SK-N-SH (cell line): ENCODE measurements at regions not wholly inside any gene's neighbourhood (a gene's known extent, or its start where the extent isn't known, plus 50 kb on each side); places are given as distances from the start of the nearest gene placed in this dataset.

Experiments used
- CTCF ChIA-PET: fragments of 300-600, 350-600 bp; formaldehyde crosslinking; extraction: SDS; loops from one replicate; lab custom pipeline; 2021; lab: Yijun Ruan, JAX
- POLR2A ChIA-PET: fragments of 350-600 bp; sonication (Branson Sonifier 250); formaldehyde crosslinking; extraction: SDS; loops from one replicate; lab custom pipeline; 2020; ENCODE audit warnings: antibody characterized with exemption, inconsistent platforms; lab: Yijun Ruan, JAX
- DNase-seq: peaks from one replicate; pipeline ENCODE4 v3.0.0; 2012
- H2AFZ ChIP-seq: fragments of 200-600 bp; sonication (generic); 2 replicates; pipeline ENCODE4 v1.8.1; 2016; ENCODE audit warnings: antibody characterized with exemption, mild to moderate bottlenecking, low read depth
- H3F3A ChIP-seq: fragments of 200-600 bp; sonication (generic); replicated peaks from 2 replicates; pipeline ENCODE3; 2016; ENCODE audit warnings: antibody characterized with exemption, mild to moderate bottlenecking; ENCODE audit not compliant: insufficient read depth
- H3K27ac ChIP-seq, 2 experiments: fragments of 200-500 bp in 1 of 2; fragments of 200-600 bp in 1 of 2; sonication (Bioruptor generic) in 1 of 2; sonication (generic), shearing (Covaris generic) in 1 of 2; 2 replicates each; pipeline versions ENCODE4 v1.5.1 to v1.6.1; 2014 to 2016; ENCODE audit warnings: low read depth in 2 of 2, inconsistent platforms in 1 of 2, low read length in 1 of 2, mild to moderate bottlenecking in 1 of 2, mixed read lengths in 1 of 2
- H3K27me3 ChIP-seq: fragments of 200-600 bp; sonication (generic), shearing (Covaris generic); 2 replicates; pipeline ENCODE4 v1.6.1; 2016; ENCODE audit warnings: mixed run types; ENCODE audit not compliant: insufficient read depth
- H3K36me3 ChIP-seq, 2 experiments: fragments of 200-500 bp in 1 of 2; fragments of 200-600 bp in 1 of 2; sonication (Bioruptor generic) in 1 of 2; sonication (generic) in 1 of 2; replicated peaks in 1 of 2; 2 replicates each; pipeline versions ENCODE3 to v1.5.1; 2014 to 2016; ENCODE audit warnings: low read length in 1 of 2, mild to moderate bottlenecking in 1 of 2; ENCODE audit not compliant: insufficient read depth in 2 of 2, control insufficient read depth in 1 of 2
- H3K4me1 ChIP-seq, 2 experiments: fragments of 200-500 bp in 1 of 2; fragments of 200-600 bp in 1 of 2; sonication (Bioruptor generic) in 1 of 2; sonication (generic), shearing (Covaris generic) in 1 of 2; 2 replicates each; pipeline versions ENCODE4 v1.5.1 to v1.6.1; 2014 to 2016; ENCODE audit warnings: low read depth in 1 of 2, low read length in 1 of 2, mixed run types in 1 of 2; ENCODE audit not compliant: insufficient read depth in 2 of 2, control insufficient read depth in 1 of 2
- H3K4me2 ChIP-seq: fragments of 200-600 bp; sonication (generic), shearing (Covaris generic); 2 replicates; pipeline ENCODE4 v1.6.1; 2017; ENCODE audit warnings: mixed run types
- H3K4me3 ChIP-seq, 2 experiments: fragments of 200-500 bp in 1 of 2; fragments of 200-600 bp in 1 of 2; sonication (Bioruptor generic) in 1 of 2; sonication (generic), shearing (Covaris generic) in 1 of 2; 2 replicates each; pipeline versions ENCODE4 v1.5.1 to v1.8.1; 2014 to 2016; ENCODE audit warnings: low read depth in 2 of 2, inconsistent platforms in 1 of 2, low read length in 1 of 2, mild to moderate bottlenecking in 1 of 2, mixed read lengths in 1 of 2, moderate library complexity in 1 of 2
- H3K79me2 ChIP-seq: fragments of 200-600 bp; sonication (generic); 2 replicates; pipeline ENCODE4 v1.8.1; 2017; ENCODE audit warnings: mild to moderate bottlenecking; ENCODE audit not compliant: insufficient read depth
- H3K9ac ChIP-seq: fragments of 200-600 bp; sonication (generic); 2 replicates; pipeline ENCODE4 v1.6.1; 2017; ENCODE audit warnings: mixed run types
- H3K9me2 ChIP-seq: fragments of 200-600 bp; sonication (generic); 2 replicates; pipeline ENCODE4 v1.6.1; 2017; ENCODE audit warnings: mixed run types
- H3K9me3 ChIP-seq: fragments of 200-600 bp; sonication (generic); 2 replicates; pipeline ENCODE4 v1.6.1; 2017; ENCODE audit warnings: mixed run types, mild to moderate bottlenecking, moderate library complexity
- H4K20me1 ChIP-seq: fragments of 200-600 bp; sonication (generic); 2 replicates; pipeline ENCODE4 v1.6.1; 2017; ENCODE audit warnings: mild to moderate bottlenecking, mixed run types; ENCODE audit not compliant: insufficient read depth
- CHD2 ChIP-seq: fragments of 150-350 bp; IDR thresholded peaks from 2 replicates; pipeline ENCODE4 v1.6.1; 2018; ENCODE audit warnings: low read length; ENCODE audit not compliant: partially characterized antibody
- ELF1 ChIP-seq: IDR thresholded peaks from 2 replicates; pipeline ENCODE4 v1.4.0; 2012
- EP300 ChIP-seq, 2 experiments: IDR thresholded peaks; 2 replicates each; pipeline versions ENCODE4 v1.4.0 to v1.6.1; 2012; ENCODE audit warnings: borderline replicate concordance in 1 of 2, low read depth in 1 of 2, low read length in 1 of 2
- FOSL2 ChIP-seq: IDR thresholded peaks from 2 replicates; pipeline ENCODE4 v1.4.0; 2012; ENCODE audit warnings: low read depth, mild to moderate bottlenecking, moderate library complexity, borderline replicate concordance
- FOXM1 ChIP-seq: IDR thresholded peaks from 2 replicates; pipeline ENCODE4 v1.4.0; 2012; ENCODE audit warnings: low read depth, mild to moderate bottlenecking
- GABPA ChIP-seq: IDR thresholded peaks from 2 replicates; pipeline ENCODE4 v1.4.0; 2012; ENCODE audit warnings: low read depth, mild to moderate bottlenecking
- JUND ChIP-seq: IDR thresholded peaks from 2 replicates; pipeline ENCODE4 v1.4.0; 2012
- MEF2A ChIP-seq: IDR thresholded peaks from 2 replicates; pipeline ENCODE4 v1.4.0; 2012; ENCODE audit warnings: low read depth, borderline replicate concordance
- NFIC ChIP-seq: IDR thresholded peaks from 2 replicates; pipeline ENCODE4 v1.4.0; 2012; ENCODE audit warnings: borderline replicate concordance
- NRF1 ChIP-seq: IDR thresholded peaks from 2 replicates; pipeline ENCODE4 v1.6.1; 2012; ENCODE audit warnings: low read depth, mild to moderate bottlenecking, low read length
- POLR2AphosphoS5 ChIP-seq: IDR thresholded peaks from 2 replicates; pipeline ENCODE4 v1.6.1; 2012; ENCODE audit warnings: low read depth, low read length
- RCOR1 ChIP-seq: fragments of 150-350 bp; IDR thresholded peaks from 2 replicates; pipeline ENCODE4 v1.6.1; 2017; ENCODE audit warnings: antibody characterized with exemption, low read length
- WGBS: methylation state at CpG from one replicate; pipeline ENCODE4 v1.1.6; 2017; ENCODE audit warnings: low lambda C conversion rate; 5-methylcytosine and 5-hydroxymethylcytosine counted together
- TF ChIP-seq, protein P1 (sequence below): IDR thresholded peaks from 2 replicates; pipeline ENCODE4 v1.4.0; 2012; ENCODE audit warnings: low read depth, borderline replicate concordance
- TF ChIP-seq, protein P2 (sequence below): fragments of 150-350 bp; IDR thresholded peaks from 2 replicates; pipeline ENCODE4 v1.6.1; 2016; ENCODE audit warnings: mild to moderate bottlenecking, low read depth, low read length
- TF ChIP-seq, protein P3 (sequence below): IDR thresholded peaks from 2 replicates; pipeline ENCODE4 v1.4.0; 2012; ENCODE audit warnings: low read depth

- H3F3A ChIP-seq, result no peaks in the 10 kb centered on the region
- no peaks in the 10 kb centered on the region for H3K79me2 ChIP-seq
- no peaks in the 10 kb centered on the region for H3K9me3 ChIP-seq
- no peak overlapping the region for H3K4me2 ChIP-seq
- ChIA-PET POLR2A (interaction anchor here (1.5 kb wide), 1 partner anchor 116 kb away, joined by 4 read pairs; the partner anchor contains the start of gene BTG1), CTCF (interaction anchor here (1.4 kb wide), 1 partner anchor 648 kb away, joined by 3 read pairs; no protein-coding TSS in a partner anchor)
- H3K4me3 ChIP-seq, result no peak overlapping the region
- TF ChIP-seq NRF1, result no peak
- no peak for TF ChIP-seq RCOR1
- TF ChIP-seq JUND, result no peak
- TF ChIP-seq MEF2A, result no peak
- no peak for TF ChIP-seq GABPA
- TF ChIP-seq FOXM1, result no peak
- TF ChIP-seq POLR2AphosphoS5, result no peak
- no peak for TF ChIP-seq CHD2
- no peaks in the 10 kb centered on the region for H3K27me3 ChIP-seq
- H2AFZ ChIP-seq, result no peak overlapping the region
- H3K9ac ChIP-seq, result no peak overlapping the region
- H3K27ac ChIP-seq, result peak overlapping the region in 1 of 2 experiments; percentile 43; a peak in 1 of 4 replicates
- H3K4me1 ChIP-seq, result peaks cover 13 to 14% of the 10 kb centered on the region in 2 experiments
- H3K9me2 ChIP-seq, result no peaks in the 10 kb centered on the region
- WGBS, result 92% methylated on average over 3 of the region's 3 CpGs
- no peak for DNase-seq
- H3K36me3 ChIP-seq, result no peaks in the 10 kb centered on the region
- H4K20me1 ChIP-seq, result no peaks in the 10 kb centered on the region
These were observed 115.6 kb downstream of the BTG1 start for GRCh38 chr12:92029902-92030586.

DNA sequence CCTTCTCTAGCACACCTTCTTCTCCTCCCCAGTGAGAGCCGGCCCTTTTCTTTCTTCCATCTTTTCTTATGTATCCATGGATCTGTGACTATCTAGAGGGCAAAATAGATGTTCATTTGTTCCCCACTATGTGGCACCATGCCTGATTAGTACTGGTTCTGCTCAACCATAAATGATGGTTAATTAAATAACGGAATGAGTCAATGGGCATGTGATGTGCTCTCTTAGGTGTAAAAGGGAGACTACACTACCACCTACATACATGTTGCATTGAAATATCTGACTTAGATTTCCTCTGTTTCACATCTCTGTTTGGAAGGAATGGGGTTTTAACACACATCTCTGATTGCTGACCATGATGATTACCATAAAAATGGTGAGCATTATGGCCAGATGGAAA is 116.5 kb downstream of the BTG1 start:
- no peaks in the 10 kb centered on the region for H4K20me1 ChIP-seq
- H3K27me3 ChIP-seq, result no peaks in the 10 kb centered on the region
- no peak overlapping the region for H3K27ac ChIP-seq
- H3F3A ChIP-seq, result no peaks in the 10 kb centered on the region
- no peaks in the 10 kb centered on the region for H3K79me2 ChIP-seq
- H3K4me1 ChIP-seq, result peaks cover 8 to 9% of the 10 kb centered on the region in 2 experiments
- H3K9ac ChIP-seq, result no peak overlapping the region
- H3K4me2 ChIP-seq, result no peak overlapping the region
- no peak for DNase-seq
- H3K9me3 ChIP-seq, result no peaks in the 10 kb centered on the region
- ChIA-PET CTCF (no interaction called here), POLR2A (no interaction called here)
- H3K9me2 ChIP-seq, result no peaks in the 10 kb centered on the region
- no peak for TF ChIP-seq EP300 (IDR thresholded peaks at IDR 0.05; ENCODE audit: borderline replicate concordance in 1 of 2, low read depth in 1 of 2, low read length in 1 of 2)
- H2AFZ ChIP-seq, result no peak overlapping the region
- WGBS, result 97% methylated on average over 2 of the region's 2 CpGs
- no peaks in the 10 kb centered on the region for H3K36me3 ChIP-seq
- H3K4me3 ChIP-seq, result no peak overlapping the region

- Histone ChIP-seq H3K4me1 (peaks cover 8 to 9% of the 10 kb centered on the region in 2 experiments), H3K79me2 (no peaks in the 10 kb centered on the region), H3K36me3 (no peaks in the 10 kb centered on the region), H3K9me2 (no peaks in the 10 kb centered on the region), H2AFZ (no peak overlapping the region), H3K9me3 (no peaks in the 10 kb centered on the region), H3K27ac (peak overlapping the region in 1 of 2 experiments; percentile 47; a peak in 2 of 4 replicates), H3K9ac (no peak overlapping the region), H3F3A (no peaks in the 10 kb centered on the region), H4K20me1 (no peaks in the 10 kb centered on the region), H3K4me2 (no peak overlapping the region), H3K4me3 (no peak overlapping the region), H3K27me3 (no peaks in the 10 kb centered on the region)
- DNase-seq, result no peak
- TF ChIP-seq FOSL2 (no peak), MEF2A (no peak), NFIC (peak; percentile 61), ELF1 (no peak)
- TF ChIP-seq, protein P1, sequence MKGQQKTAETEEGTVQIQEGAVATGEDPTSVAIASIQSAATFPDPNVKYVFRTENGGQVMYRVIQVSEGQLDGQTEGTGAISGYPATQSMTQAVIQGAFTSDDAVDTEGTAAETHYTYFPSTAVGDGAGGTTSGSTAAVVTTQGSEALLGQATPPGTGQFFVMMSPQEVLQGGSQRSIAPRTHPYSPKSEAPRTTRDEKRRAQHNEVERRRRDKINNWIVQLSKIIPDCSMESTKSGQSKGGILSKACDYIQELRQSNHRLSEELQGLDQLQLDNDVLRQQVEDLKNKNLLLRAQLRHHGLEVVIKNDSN, result no peak
- TF ChIP-seq, protein P2, sequence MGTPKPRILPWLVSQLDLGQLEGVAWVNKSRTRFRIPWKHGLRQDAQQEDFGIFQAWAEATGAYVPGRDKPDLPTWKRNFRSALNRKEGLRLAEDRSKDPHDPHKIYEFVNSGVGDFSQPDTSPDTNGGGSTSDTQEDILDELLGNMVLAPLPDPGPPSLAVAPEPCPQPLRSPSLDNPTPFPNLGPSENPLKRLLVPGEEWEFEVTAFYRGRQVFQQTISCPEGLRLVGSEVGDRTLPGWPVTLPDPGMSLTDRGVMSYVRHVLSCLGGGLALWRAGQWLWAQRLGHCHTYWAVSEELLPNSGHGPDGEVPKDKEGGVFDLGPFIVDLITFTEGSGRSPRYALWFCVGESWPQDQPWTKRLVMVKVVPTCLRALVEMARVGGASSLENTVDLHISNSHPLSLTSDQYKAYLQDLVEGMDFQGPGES, result no peak
- TF ChIP-seq, protein P3, sequence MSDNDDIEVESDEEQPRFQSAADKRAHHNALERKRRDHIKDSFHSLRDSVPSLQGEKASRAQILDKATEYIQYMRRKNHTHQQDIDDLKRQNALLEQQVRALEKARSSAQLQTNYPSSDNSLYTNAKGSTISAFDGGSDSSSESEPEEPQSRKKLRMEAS, result no peak
- WGBS, result 27% methylated on average over 1 of the region's 1 CpG
- ChIA-PET CTCF (interaction anchor here (0.8 kb wide), 1 partner anchor 97 kb away, joined by 3 read pairs; no protein-coding TSS in a partner anchor), POLR2A (no interaction called here)
These were observed 117.3 kb downstream of the BTG1 start for GRCh38 chr12:92028441-92028709.
